ENCODE measurements at regions not wholly inside any gene's neighbourhood (a gene's known extent, or its start where the extent isn't known, plus 50 kb on each side); places are given as distances from the start of the nearest gene placed in this dataset.

DNA sequence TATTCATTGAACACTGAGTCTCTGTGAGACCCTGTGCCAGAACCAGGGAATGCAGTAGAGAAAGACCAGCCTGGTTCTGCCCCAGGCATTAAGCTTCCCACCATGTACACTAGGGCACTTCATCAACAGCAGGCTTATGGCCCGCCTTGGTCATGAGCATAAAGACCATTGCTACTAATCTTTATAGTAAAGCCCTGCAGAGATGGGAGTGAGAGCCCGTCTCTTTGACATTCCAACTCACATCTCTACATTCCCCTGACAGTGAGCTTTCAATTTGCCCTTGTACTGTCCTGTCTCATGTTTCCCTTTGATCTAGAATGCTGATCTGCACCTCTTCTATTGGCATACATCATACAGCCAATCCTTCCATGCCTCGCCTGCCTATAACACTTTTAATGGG, 211.8 kb upstream of the ARL4C start:
- no peak overlapping the region for H3K27ac ChIP-seq
- intact Hi-C loops (cut with DNase I) = no loop called here
- TF ChIP-seq, protein P1, sequence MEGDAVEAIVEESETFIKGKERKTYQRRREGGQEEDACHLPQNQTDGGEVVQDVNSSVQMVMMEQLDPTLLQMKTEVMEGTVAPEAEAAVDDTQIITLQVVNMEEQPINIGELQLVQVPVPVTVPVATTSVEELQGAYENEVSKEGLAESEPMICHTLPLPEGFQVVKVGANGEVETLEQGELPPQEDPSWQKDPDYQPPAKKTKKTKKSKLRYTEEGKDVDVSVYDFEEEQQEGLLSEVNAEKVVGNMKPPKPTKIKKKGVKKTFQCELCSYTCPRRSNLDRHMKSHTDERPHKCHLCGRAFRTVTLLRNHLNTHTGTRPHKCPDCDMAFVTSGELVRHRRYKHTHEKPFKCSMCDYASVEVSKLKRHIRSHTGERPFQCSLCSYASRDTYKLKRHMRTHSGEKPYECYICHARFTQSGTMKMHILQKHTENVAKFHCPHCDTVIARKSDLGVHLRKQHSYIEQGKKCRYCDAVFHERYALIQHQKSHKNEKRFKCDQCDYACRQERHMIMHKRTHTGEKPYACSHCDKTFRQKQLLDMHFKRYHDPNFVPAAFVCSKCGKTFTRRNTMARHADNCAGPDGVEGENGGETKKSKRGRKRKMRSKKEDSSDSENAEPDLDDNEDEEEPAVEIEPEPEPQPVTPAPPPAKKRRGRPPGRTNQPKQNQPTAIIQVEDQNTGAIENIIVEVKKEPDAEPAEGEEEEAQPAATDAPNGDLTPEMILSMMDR (IDR thresholded peaks at IDR 0.05) = no peak
- ATAC-seq (no peak), DNase-seq (no peak)
- 94 to 96% methylated on average over 3 of the region's 3 CpGs for WGBS, 2 donors
- H3K9me3 ChIP-seq = no peaks in the 10 kb centered on the region
- no peaks in the 10 kb centered on the region for H3K4me1 ChIP-seq
- no peaks in the 10 kb centered on the region for H3K36me3 ChIP-seq
- H3K4me3 ChIP-seq = no peak overlapping the region
- H3K27me3 ChIP-seq = peaks cover 0 to 33% (median 0%) of the 10 kb centered on the region in 7 donors

DNA sequence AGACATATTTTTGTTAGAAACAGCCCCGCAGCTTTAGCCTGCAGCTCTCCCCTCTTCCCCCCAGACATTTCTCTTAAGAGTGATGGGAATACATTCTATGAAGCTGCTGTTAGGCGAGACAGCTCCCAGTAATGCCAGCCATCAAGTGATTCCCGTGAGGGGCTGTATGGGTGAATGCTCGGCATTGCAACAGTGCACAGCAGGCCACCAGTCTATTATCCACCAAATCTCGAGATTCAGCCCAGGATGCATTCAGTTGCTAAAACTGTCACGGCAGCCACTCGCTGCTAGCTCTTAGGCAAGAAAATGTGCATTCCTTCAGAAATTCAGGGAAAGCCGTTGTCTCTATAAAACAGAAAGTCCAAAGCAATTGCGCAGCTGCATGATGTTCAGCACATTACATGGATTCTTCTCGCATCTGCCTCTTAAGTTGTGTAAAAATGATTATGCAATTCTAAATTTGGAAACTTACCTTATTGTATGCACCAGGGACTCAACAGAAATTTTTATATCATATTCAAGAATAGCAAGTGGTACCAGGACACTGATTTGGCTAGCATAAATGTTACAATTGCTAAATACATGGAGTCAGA, 211.3 kb upstream of the ARL4C start:
- DNase-seq (no peak), ATAC-seq (no peak)
- no peaks in the 10 kb centered on the region for H3K4me1 ChIP-seq
- H3K27me3 ChIP-seq = peaks cover 0 to 33% (median 0%) of the 10 kb centered on the region in 7 donors
- WGBS, 2 donors = 65 to 68% methylated on average over 10 of the region's 10 CpGs
- no peak overlapping the region for H3K27ac ChIP-seq
- H3K9me3 ChIP-seq = no peaks in the 10 kb centered on the region
- intact Hi-C loops (cut with DNase I) = no loop called here
- TF ChIP-seq, protein P1 (IDR thresholded peaks at IDR 0.05) = no peak
- H3K36me3 ChIP-seq = no peaks in the 10 kb centered on the region
- no peak overlapping the region for H3K4me3 ChIP-seq

DNA sequence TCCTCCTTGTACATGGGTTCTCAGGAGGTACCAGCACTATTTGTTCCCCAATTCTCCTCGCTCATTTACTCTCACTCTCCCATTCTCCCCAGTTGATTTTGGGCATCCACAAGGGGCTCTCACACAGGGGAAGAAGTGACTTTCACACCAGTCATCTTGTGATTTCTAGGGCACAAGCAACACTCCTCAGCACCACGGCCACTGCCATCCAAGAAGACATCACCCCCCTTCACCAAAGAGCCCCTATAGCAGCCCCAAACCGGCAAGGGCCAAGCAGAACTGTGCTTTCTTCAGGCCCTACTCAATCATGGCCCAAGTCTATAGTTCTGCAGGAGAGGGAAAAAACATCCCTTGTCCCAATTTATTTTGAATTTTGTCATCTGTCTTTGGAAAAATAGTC, 209.2 kb upstream of the ARL4C start:
- intact Hi-C loops (cut with DNase I) = no loop called here
- WGBS, 2 donors = 89 to 93% methylated on average over 3 of the region's 3 CpGs
- peaks cover 0 to 22% (median 0%) of the 10 kb centered on the region in 7 donors for H3K27me3 ChIP-seq
- H3K4me1 ChIP-seq = no peaks in the 10 kb centered on the region
- TF ChIP-seq, protein P1 (IDR thresholded peaks at IDR 0.05) = no peak
- H3K4me3 ChIP-seq = no peak overlapping the region
- no peak overlapping the region for H3K27ac ChIP-seq
- ATAC-seq (no peak), DNase-seq (no peak)
- H3K36me3 ChIP-seq = no peaks in the 10 kb centered on the region
- H3K9me3 ChIP-seq = no peaks in the 10 kb centered on the region

DNA sequence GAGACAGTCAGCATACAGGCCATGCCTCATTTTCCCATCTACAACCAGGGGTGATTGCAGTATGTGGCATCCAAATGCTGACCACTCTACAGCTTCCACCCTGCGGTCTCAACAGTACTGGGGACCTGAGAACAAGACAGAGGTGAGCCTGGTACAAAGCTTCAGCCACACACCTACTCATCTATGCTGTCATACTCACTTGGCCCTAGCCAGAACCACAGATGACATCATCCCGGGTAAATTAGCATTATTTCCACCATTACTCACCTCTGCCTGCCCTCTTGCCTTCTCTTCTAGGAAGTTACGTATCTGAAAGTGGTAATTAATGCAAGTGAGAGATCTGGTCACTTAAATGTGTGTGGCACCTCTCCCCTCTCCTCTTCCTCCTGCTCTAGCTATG, 208.2 kb upstream of the ARL4C start:
- Histone ChIP-seq H3K27me3 (peaks cover 0 to 17% (median 0%) of the 10 kb centered on the region in 7 donors), H3K4me3 (no peak overlapping the region), H3K4me1 (no peaks in the 10 kb centered on the region), H3K36me3 (no peaks in the 10 kb centered on the region), H3K9me3 (no peaks in the 10 kb centered on the region), H3K27ac (no peak overlapping the region)
- DNase-seq (no peak), ATAC-seq (no peak)
- TF ChIP-seq, protein P1 (IDR thresholded peaks at IDR 0.05) = no peak
- 93 to 95% methylated on average over 3 of the region's 3 CpGs for WGBS, 2 donors
- intact Hi-C loops (cut with DNase I) = no loop called here

Measured in heart right ventricle (tissue), 16 donors.